NCI-H748 (cell line): ENCODE measurements at regions not wholly inside any gene's neighbourhood (a gene's known extent, or its start where the extent isn't known, plus 50 kb on each side); places are given as distances from the start of the nearest gene placed in this dataset.
"Not testable (repeated sequence)": the region's sequence is repeated elsewhere in the genome, so short reads cannot be mapped to it uniquely, and the experiment has no call there.

Experiments
- DNase-seq: peaks from one replicate; lab custom pipeline; 2025; ENCODE audit not compliant: unreplicated experiment; lab: John Stamatoyannopoulos, UW

GRCh38 chr10:106392778-106393177, 771.7 kb downstream of the SORCS1 start:
- DNase-seq = no peak

GRCh38 chr10:106387063-106387462, 777.4 kb downstream of the SORCS1 start:
- no peak for DNase-seq

- DNase-seq = no peak
Measured at GRCh38 chr10:106384496-106384895, 780.0 kb downstream of the SORCS1 start.

- DNase-seq = no peak
Measured at GRCh38 chr10:106380706-106381105, 783.8 kb downstream of the SORCS1 start.

- no peak for DNase-seq
Measured at GRCh38 chr10:106378251-106378650, 786.3 kb downstream of the SORCS1 start.

- DNase-seq = no peak
Measured at GRCh38 chr10:106370751-106371150, 793.8 kb downstream of the SORCS1 start.

GRCh38 chr10:106360870-106361269, 803.6 kb downstream of the SORCS1 start:
- DNase-seq = no peak

- DNase-seq = no peak
Measured at GRCh38 chr10:106355450-106355849, 809.1 kb downstream of the SORCS1 start.

- no peak for DNase-seq
Measured at GRCh38 chr10:106348933-106349332, 815.6 kb downstream of the SORCS1 start.

- DNase-seq = no peak
Measured at GRCh38 chr10:106347547-106347946, 817.0 kb downstream of the SORCS1 start.

GRCh38 chr10:106343539-106343938, 821.0 kb downstream of the SORCS1 start:
- DNase-seq = not testable (repeated sequence)

- no peak for DNase-seq
Measured at GRCh38 chr10:106341356-106341755, 823.1 kb downstream of the SORCS1 start.

GRCh38 chr10:106338486-106338885, 826.0 kb downstream of the SORCS1 start:
- no peak for DNase-seq

GRCh38 chr10:106336874-106337273, 827.6 kb downstream of the SORCS1 start:
- no peak for DNase-seq

- DNase-seq = no peak
Measured at GRCh38 chr10:106327747-106328146, 836.8 kb downstream of the SORCS1 start.

- no peak for DNase-seq
Measured at GRCh38 chr10:106320876-106321275, 843.6 kb downstream of the SORCS1 start.

GRCh38 chr10:106320078-106320477, 844.4 kb downstream of the SORCS1 start:
- DNase-seq = no peak

GRCh38 chr10:106317554-106317953, 847.0 kb downstream of the SORCS1 start:
- DNase-seq = no peak

- DNase-seq = no peak
Measured at GRCh38 chr10:106313041-106313440, 851.5 kb downstream of the SORCS1 start.

GRCh38 chr10:106312087-106312486, 852.4 kb downstream of the SORCS1 start:
- no peak for DNase-seq

- no peak for DNase-seq
Measured at GRCh38 chr10:106311590-106311989, 852.9 kb downstream of the SORCS1 start.

GRCh38 chr10:106310596-106310995, 853.9 kb downstream of the SORCS1 start:
- DNase-seq = peak; percentile 2

GRCh38 chr10:106309376-106309775, 855.1 kb downstream of the SORCS1 start:
- DNase-seq = no peak

- DNase-seq = no peak
Measured at GRCh38 chr10:106308284-106308683, 856.2 kb downstream of the SORCS1 start.
